ENCODE measurements at regions not wholly inside any gene's neighbourhood (a gene's known extent, or its start where the extent isn't known, plus 50 kb on each side); places are given as distances from the start of the nearest gene placed in this dataset.

DNA sequence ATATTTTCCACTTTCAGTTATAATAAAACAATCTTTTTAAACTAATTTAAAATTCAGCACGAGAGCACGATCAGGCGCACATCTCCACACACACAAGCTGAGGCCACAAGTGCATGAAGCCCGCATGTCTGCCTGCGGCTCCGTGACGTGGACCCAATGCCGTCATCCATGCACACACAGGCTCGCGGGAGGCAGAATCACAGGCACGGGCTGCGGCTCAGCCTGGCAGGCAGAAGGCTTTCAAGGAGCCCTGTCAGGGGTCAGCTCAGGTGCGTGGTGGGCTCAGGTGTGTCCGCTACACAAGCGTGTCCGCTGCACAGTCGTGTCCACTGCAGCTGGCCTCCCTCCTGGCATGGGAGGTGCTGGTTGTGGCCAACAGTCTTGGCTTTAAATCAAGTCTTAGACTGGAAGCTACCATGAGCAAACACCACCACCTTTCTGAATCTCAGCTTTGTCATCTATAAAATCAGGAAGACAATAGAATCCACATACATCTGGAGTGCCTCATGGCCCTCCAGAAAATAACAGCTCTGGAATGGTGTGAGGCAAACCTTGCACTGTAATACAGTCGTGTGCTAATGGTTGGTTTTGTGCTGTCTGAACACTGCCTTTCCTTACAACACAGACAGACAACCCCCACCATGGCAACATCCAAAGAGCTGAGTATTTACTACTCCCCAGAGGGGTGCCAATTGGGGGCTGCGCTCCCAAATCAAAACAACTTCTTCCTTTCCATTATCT, 210.1 kb downstream of the NDUFA10 start:
- POLR2A ChIA-PET = no interaction called here
- no peak overlapping the region for H3K4me3 Mint-ChIP-seq
- no peaks in the 10 kb centered on the region for H3K4me1 Mint-ChIP-seq
- no peaks in the 10 kb centered on the region for H3K36me3 Mint-ChIP-seq (ENCODE audit: low read depth)
- H3K9me3 Mint-ChIP-seq = no peaks in the 10 kb centered on the region
- H3K27ac Mint-ChIP-seq = no peak overlapping the region
- CTCF ChIA-PET = no interaction called here
- no peak for DNase-seq
- peaks cover 3% of the 10 kb centered on the region for H3K27me3 Mint-ChIP-seq

DNA sequence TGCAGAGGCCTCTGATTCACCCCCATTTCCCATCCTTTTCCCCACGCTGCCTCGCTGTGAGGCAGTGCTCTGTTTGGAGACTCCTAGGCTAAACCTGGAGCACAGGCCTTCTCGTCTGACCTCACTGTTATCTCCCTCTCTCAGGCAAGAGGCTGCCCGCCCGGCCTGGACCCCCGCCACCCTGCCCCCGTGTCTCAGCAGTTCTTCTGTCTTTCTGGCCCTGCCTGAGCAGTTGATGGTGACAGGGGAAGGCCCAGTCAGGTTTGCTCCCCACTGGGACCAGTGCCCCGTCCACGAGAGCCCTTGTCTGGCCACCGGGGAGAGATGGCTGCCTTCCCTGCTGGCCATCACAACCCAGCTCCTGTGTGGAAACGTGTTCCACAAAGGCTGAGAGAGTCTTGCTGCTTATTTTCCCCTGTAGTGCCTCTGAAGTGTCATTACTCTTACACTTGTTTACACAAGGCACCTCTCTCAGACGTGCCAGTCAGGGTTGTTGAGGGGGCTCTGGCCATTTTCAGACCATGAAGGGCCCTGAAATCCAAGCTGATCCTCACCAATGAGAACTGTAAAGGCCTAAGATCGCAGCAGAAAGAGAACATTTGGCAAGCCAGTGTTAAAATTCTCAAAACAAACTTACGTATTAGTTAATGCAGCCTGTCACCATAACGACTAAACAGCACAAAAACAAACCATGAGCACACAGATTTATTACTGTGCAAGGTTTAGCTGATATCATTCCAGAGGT, 210.9 kb downstream of the NDUFA10 start:
- Mint-ChIP-seq H3K27ac (no peak overlapping the region), H3K4me3 (no peak overlapping the region), H3K36me3 (ENCODE audit: low read depth) (no peaks in the 10 kb centered on the region), H3K4me1 (no peaks in the 10 kb centered on the region), H3K27me3 (peaks cover 3% of the 10 kb centered on the region), H3K9me3 (no peaks in the 10 kb centered on the region)
- POLR2A ChIA-PET = no interaction called here
- DNase-seq = no peak
- CTCF ChIA-PET = no interaction called here

DNA sequence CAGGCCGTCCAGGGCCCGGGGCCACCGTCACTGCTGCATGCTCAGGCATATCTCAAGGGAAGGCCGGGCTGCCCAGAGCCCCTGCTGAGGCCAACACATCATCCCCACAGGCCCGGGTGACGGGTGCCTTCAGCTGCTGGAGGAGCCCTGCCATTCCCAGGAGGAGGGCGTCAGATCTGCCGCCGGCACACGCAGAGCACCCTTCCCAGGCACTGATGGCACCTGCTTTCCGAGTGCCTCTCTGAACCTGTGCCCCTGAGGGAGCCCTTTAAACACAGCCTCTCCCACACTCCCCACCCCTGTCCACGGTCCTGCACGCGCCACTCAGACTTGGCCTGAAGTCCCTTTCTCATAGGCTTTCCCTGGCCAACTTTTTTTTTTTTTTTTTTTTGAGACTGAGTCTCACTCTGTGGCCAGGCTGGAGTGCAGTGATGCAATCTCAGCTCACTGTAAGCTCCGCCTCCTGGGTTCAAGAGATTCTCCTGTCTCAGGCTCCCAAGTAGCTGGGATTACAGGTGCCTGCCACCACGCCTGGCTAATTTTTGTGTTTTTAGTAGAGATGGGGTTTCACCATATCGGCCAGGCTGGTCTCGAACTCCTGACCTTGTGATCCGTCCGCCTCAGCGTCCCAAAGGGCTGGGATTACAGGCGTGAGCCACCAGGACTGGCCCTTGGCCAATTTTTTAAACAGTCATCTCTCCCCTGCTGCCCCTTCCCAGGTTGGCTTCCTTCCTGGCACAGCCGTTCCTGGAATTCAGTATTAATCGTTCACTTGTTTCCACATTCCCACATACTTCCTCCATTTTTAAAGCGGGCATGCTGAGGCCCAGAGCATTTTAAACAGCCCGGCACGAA, 211.7 kb downstream of the NDUFA10 start:
- Mint-ChIP-seq H3K4me3 (no peak overlapping the region), H3K27ac (no peak overlapping the region), H3K9me3 (no peaks in the 10 kb centered on the region), H3K36me3 (ENCODE audit: low read depth) (no peaks in the 10 kb centered on the region), H3K4me1 (no peaks in the 10 kb centered on the region), H3K27me3 (peaks cover 3% of the 10 kb centered on the region)
- no peak for DNase-seq
- ChIA-PET POLR2A (no interaction called here), CTCF (no interaction called here)

DNA sequence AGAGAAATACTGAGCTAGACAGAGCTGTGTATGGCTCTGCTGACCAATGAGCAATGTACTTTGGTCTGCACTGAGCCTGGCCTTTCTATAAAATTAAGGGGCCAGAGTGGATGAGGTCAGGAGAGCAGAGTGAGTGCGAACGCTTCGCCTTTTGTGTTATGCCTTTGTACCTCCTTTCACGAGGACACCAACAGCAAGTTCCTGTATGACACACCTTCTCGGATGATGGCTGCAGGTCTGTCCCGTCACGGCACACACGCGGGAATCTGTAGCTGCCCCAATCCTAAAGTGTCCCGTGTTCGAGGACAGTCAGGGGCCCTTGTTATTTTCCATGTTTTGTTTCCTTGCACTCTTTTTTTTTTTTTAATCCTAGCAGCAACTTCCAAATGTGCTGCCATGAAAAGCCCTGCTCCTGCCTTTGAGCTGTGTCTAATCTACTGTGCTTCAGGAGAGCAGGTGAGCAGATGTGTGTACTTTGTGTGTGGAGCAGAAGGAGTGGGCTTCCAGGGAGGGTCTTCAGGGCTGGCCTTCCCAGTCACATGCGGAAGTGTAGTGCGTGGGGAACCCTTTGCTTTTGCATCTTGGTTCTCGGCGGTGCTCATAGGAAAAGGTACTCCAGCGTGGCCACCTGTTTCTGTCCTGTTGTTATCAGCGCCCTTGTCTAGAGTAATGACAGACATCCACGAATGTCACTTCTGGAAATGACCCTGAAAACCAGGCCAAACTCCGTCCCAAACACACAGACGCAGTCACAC, 213.2 kb downstream of the NDUFA10 start:
- no peak overlapping the region for H3K4me3 Mint-ChIP-seq
- no peaks in the 10 kb centered on the region for H3K36me3 Mint-ChIP-seq (ENCODE audit: low read depth)
- no peaks in the 10 kb centered on the region for H3K9me3 Mint-ChIP-seq
- H3K4me1 Mint-ChIP-seq = no peaks in the 10 kb centered on the region
- ChIA-PET POLR2A (no interaction called here), CTCF (no interaction called here)
- H3K27me3 Mint-ChIP-seq = peaks cover 3% of the 10 kb centered on the region
- H3K27ac Mint-ChIP-seq = no peak overlapping the region
- no peak for DNase-seq

DNA sequence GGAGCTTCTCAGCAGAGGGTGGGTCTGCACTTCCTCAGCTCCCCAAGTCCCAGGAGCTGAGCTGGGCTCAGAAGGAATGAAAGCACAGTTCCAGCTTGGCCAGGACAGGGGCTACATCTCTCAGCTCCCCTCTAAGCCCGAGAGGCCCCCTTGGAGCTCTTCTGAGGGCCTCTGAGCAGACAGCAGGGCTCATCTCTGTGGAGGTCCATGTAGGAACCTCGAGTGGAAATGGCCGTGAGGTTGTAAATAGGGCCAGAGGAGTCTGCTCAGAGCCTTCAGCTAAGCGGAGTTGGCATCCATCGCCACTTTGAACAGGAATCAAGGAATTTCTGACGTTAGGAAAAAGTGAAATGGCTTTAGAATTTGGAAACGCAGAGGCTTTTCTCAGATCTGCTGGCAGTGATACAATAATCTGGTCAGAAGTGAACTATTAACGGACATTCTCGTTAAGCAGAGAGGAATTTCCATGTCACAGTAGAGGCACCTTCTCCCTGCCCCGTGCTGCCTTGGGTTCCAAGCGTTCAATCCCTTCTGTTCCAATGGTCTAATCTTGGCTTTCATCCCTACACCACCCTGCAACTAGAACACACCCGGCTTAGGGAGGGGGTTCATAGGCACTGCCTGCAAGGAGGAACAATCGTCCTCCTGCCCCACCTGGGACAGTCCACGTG, 213.9 kb downstream of the NDUFA10 start:
- Mint-ChIP-seq H3K4me1 (no peaks in the 10 kb centered on the region), H3K4me3 (no peak overlapping the region), H3K27ac (no peak overlapping the region), H3K27me3 (peaks cover 3% of the 10 kb centered on the region), H3K9me3 (no peaks in the 10 kb centered on the region), H3K36me3 (ENCODE audit: low read depth) (no peaks in the 10 kb centered on the region)
- no peak for DNase-seq
- ChIA-PET POLR2A (no interaction called here), CTCF (no interaction called here)

DNA sequence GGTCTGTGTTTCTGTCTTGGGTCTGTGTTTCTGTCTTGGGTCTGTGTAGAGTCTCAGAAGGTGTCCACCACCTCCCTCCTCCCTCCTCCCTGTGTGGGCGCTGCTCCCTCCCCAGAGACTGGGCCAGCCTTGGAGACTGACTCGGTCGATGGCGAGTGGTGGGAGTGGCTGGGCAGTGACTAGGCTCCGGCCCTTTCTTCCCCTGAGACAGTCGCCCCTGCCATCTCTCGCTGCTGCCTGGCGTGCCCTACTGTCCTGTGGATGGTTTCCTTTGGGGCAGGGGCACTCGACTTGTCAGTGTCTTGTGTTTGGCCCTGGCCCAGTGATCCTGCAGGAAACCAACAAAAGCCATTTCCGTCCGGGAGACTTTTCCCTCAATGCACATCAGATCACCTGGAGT, 215.8 kb downstream of the NDUFA10 start:
- no peak overlapping the region for H3K4me3 Mint-ChIP-seq
- no peaks in the 10 kb centered on the region for H3K4me1 Mint-ChIP-seq
- DNase-seq = no peak
- no peaks in the 10 kb centered on the region for H3K9me3 Mint-ChIP-seq
- H3K27ac Mint-ChIP-seq = no peak overlapping the region
- no peaks in the 10 kb centered on the region for H3K36me3 Mint-ChIP-seq (ENCODE audit: low read depth)
- no peaks in the 10 kb centered on the region for H3K27me3 Mint-ChIP-seq
- CTCF ChIA-PET = no interaction called here
- POLR2A ChIA-PET = no interaction called here

DNA sequence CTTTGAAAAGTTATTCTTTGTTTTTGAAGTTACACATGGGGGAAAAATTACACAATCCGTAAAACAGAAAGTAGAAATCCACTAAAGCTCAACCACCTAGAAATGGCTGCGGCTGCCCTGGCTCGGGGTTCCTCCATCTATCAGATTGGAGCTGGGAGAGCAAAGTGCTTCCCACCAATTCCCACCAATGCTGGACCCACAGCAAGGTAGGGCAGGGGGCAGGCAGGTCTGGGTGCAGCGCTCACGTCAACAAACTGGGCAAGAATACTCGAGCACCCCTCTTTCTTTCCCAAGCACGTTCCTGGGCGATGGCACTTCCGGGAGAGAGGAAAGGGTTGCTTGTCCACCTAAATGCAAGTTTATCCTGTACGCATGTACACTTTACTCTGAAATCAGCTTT, 217.6 kb downstream of the NDUFA10 start:
- no peaks in the 10 kb centered on the region for H3K36me3 Mint-ChIP-seq (ENCODE audit: low read depth)
- no peaks in the 10 kb centered on the region for H3K4me1 Mint-ChIP-seq
- H3K27me3 Mint-ChIP-seq = no peaks in the 10 kb centered on the region
- DNase-seq = peak; percentile 10
- H3K9me3 Mint-ChIP-seq = no peaks in the 10 kb centered on the region
- H3K27ac Mint-ChIP-seq = no peak overlapping the region
- ChIA-PET POLR2A (no interaction called here), CTCF (no interaction called here)
- no peak overlapping the region for H3K4me3 Mint-ChIP-seq

DNA sequence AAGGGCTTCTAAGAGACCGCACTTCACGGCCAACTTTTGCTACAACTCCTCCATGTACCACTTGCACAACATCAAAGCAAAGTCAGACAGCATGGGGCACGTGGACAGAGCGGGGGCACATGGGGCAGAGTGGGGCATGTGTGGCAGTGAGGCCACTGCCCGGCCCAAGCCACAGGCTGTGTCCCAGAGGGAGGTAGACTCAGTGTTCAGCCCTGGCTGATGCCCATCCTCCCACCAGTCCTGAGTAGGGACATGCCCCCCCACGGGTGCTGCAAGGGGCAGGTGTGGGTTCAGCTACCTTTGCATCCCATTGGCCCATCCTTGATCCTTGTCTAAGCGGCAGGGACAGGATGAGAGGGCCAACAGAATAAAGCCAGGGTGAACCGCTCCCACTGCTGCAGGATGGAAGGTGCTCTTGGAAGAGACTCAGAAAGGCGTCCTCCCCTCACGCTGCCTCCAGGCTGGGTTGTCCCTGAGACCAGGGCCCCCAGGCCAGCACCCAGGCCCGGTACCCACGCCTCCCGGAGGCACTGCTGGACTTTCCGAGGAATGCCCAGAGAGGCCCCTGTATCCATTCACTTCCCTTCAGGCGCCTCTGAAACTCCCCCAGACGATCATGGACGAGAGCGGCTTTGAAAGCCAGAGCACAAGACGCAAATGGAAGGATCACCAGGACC, 218.2 kb downstream of the NDUFA10 start:
- peak; percentile 12 for DNase-seq
- H3K4me1 Mint-ChIP-seq = no peaks in the 10 kb centered on the region
- ChIA-PET CTCF (no interaction called here), POLR2A (no interaction called here)
- H3K9me3 Mint-ChIP-seq = no peaks in the 10 kb centered on the region
- H3K4me3 Mint-ChIP-seq = no peak overlapping the region
- H3K27ac Mint-ChIP-seq = no peak overlapping the region
- no peaks in the 10 kb centered on the region for H3K36me3 Mint-ChIP-seq (ENCODE audit: low read depth)
- no peaks in the 10 kb centered on the region for H3K27me3 Mint-ChIP-seq

DNA sequence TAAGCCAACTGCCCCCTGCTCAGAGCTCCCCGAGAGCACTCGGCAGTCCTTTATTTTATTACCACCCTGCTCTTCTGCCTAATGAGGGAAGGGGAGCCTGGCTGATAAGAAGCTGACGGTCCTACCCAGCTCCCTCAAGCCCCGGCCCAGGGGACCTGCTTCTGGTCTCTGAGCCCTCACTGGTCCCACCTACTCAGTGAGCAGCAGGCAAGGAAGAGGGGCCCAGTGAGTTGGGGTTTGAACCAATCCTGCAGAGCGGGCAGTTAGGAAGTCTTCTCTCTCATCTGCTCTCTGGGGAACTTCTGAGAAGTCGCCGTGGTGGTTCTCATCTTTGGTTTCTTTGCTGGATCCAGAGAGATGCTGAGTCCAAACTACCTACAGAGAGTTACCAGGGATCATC, 218.9 kb downstream of the NDUFA10 start:
- no peaks in the 10 kb centered on the region for H3K36me3 Mint-ChIP-seq (ENCODE audit: low read depth)
- H3K4me3 Mint-ChIP-seq = no peak overlapping the region
- no peak overlapping the region for H3K27ac Mint-ChIP-seq
- peak; percentile 12 for DNase-seq
- no peaks in the 10 kb centered on the region for H3K4me1 Mint-ChIP-seq
- POLR2A ChIA-PET = no interaction called here
- no peaks in the 10 kb centered on the region for H3K9me3 Mint-ChIP-seq
- no peaks in the 10 kb centered on the region for H3K27me3 Mint-ChIP-seq
- CTCF ChIA-PET = no interaction called here

DNA sequence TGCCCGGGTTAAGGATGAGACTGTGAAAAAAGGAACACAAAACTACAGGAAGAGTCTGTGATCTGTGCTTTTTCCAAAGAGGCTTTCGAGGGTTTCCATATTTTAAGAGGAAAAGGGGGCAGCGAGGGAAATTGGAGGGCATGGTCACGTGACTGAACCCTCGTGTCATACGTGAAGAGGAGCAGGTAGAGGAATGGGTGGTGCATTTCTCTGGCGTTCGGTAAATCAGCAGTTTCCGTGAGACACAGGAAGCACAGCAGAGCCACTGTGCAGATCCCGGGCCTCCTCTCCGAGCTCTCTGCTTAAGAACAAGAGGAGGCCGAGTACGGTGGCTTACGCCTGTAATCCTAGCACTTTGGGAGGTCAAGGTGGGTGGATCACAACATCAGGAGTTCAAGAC, 219.7 kb downstream of the NDUFA10 start:
- Mint-ChIP-seq H3K27me3 (no peaks in the 10 kb centered on the region), H3K4me1 (no peaks in the 10 kb centered on the region), H3K27ac (no peak overlapping the region), H3K9me3 (no peaks in the 10 kb centered on the region), H3K36me3 (ENCODE audit: low read depth) (no peaks in the 10 kb centered on the region), H3K4me3 (no peak overlapping the region)
- DNase-seq = peak; percentile 5
- CTCF ChIA-PET = no interaction called here
- POLR2A ChIA-PET = no interaction called here

DNA sequence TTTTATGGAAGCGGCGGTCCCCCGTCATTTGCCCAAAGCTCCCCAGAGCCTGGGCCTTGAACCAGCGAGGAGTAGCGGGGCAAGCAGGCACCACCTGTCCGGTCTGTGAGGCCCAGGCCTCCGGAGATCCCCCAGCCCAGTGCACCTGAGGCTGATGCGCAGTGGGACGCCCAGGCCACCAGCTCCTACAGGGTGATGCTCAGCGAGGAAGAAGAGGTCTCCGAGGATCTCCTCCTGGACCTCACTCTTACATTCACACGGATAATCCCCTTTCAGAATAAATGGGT, 220.2 kb downstream of the NDUFA10 start:
- DNase-seq = peak; percentile 9
- H3K4me1 Mint-ChIP-seq = no peaks in the 10 kb centered on the region
- peaks cover 2% of the 10 kb centered on the region for H3K27me3 Mint-ChIP-seq
- POLR2A ChIA-PET = interaction anchor here (0.7 kb wide), 1 partner anchor 96 kb away, joined by 3 read pairs; no protein-coding TSS in a partner anchor
- no peak overlapping the region for H3K27ac Mint-ChIP-seq
- H3K36me3 Mint-ChIP-seq (ENCODE audit: low read depth) = no peaks in the 10 kb centered on the region
- H3K9me3 Mint-ChIP-seq = no peaks in the 10 kb centered on the region
- H3K4me3 Mint-ChIP-seq = no peak overlapping the region
- CTCF ChIA-PET = no interaction called here

DNA sequence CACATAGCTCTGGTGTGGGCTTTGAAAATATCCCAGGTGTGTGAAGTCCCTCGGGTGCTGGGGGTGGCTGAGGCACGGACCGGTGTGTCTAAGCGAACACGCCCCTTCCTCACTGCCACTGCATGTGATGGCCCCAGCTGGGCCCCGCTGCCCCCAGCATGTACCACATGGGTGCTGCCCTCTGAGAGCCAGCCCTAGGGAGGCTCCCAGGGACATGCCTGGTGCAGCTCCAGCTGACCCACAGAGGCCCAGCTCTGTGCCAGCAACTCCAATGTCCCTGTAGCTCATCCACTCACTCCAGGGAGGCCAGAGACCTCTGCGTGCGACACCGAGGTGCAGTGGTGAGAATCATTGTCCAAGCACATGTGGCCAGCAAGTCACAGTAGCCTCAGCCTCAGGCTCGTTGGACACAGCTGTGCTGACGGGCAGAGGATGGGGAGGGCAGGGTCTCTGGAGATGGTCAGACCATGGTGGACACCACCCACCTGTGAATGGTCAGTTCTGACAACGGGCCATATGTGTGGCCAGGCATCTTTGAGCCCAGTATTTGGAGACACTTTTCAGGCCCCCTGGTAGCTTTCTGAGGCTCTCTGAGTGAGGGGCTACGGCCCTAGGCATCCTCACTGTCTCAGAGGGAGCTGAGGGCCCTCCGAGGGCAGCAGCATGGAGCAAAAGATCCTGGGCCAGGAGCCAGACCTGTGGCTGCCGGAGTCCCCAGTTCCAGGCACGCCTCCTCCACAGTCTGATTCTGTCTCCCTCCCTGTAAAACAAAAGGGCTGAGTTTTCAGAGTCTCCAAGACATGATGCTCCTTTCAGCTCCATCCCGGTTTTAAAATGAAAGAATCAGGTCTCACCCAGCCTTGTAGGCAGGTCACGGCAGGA, 220.7 kb downstream of the NDUFA10 start:
- DNase-seq = peak; percentile 13
- Mint-ChIP-seq H3K27ac (no peak overlapping the region), H3K27me3 (peaks cover 6% of the 10 kb centered on the region), H3K4me3 (no peak overlapping the region), H3K36me3 (ENCODE audit: low read depth) (no peaks in the 10 kb centered on the region), H3K4me1 (no peaks in the 10 kb centered on the region), H3K9me3 (no peaks in the 10 kb centered on the region)
- ChIA-PET POLR2A (interaction anchor here (0.7 kb wide), 1 partner anchor 96 kb away, joined by 3 read pairs; no protein-coding TSS in a partner anchor), CTCF (no interaction called here)
